Neural progenitor cell (in vitro differentiated cells): ENCODE measurements at regions not wholly inside any gene's neighbourhood (a gene's known extent, or its start where the extent isn't known, plus 50 kb on each side); places are given as distances from the start of the nearest gene placed in this dataset.

Experiments
- DNase-seq: peaks from one replicate; pipeline ENCODE4 v3.0.0-alpha.2; 2016; ENCODE audit warnings: low spot score
- H2AFZ ChIP-seq: fragments of 200-600 bp; sonication (generic); replicated peaks from 2 replicates; pipeline ENCODE4 v1.6.1; 2016; ENCODE audit warnings: antibody characterized with exemption
- H3F3A ChIP-seq: fragments of 200-600 bp; sonication (generic); 2 replicates; pipeline ENCODE4 v1.6.1; 2016; ENCODE audit warnings: antibody characterized with exemption, low read depth
- H3K27ac ChIP-seq: fragments of 200-600 bp; sonication (generic); 2 replicates; pipeline ENCODE4 v1.5.1; 2016; ENCODE audit warnings: mild to moderate bottlenecking
- H3K27me3 ChIP-seq: fragments of 200-600 bp; sonication (generic); 2 replicates; pipeline ENCODE4 v1.6.1; 2016; ENCODE audit warnings: mild to moderate bottlenecking, moderate library complexity
- H3K36me3 ChIP-seq: fragments of 200-600 bp; sonication (generic); 2 replicates; pipeline ENCODE4 v1.5.1; 2016
- H3K4me1 ChIP-seq: fragments of 200-600 bp; sonication (generic); 2 replicates; pipeline ENCODE4 v1.6.1; 2016; ENCODE audit warnings: mixed run types
- H3K4me2 ChIP-seq: fragments of 200-600 bp; sonication (generic); 2 replicates; pipeline ENCODE4 v1.6.1; 2016
- H3K4me3 ChIP-seq: fragments of 200-600 bp; sonication (generic); 2 replicates; pipeline ENCODE4 v1.5.1; 2016
- H3K79me2 ChIP-seq: fragments of 200-600 bp; sonication (generic); 2 replicates; pipeline ENCODE4 v1.6.1; 2016; ENCODE audit warnings: low read depth
- H3K9ac ChIP-seq: fragments of 200-600 bp; sonication (generic); 2 replicates; pipeline ENCODE4 v1.6.1; 2016
- H3K9me3 ChIP-seq: fragments of 200-600 bp; sonication (generic); 2 replicates; pipeline ENCODE4 v1.5.1; 2016; ENCODE audit warnings: low read depth
- H4K20me1 ChIP-seq: fragments of 200-600 bp; sonication (generic); 2 replicates; pipeline ENCODE4 v1.6.1; 2016; ENCODE audit warnings: low read depth
- H3K27ac Mint-ChIP-seq: 3 replicates; pipeline ENCODE4 v1.8.0; 2021; ENCODE audit warnings: mixed read lengths
- H3K27me3 Mint-ChIP-seq: 2 replicates; pipeline ENCODE4 v1.8.0; 2022; ENCODE audit warnings: low read depth, mild to moderate bottlenecking, inconsistent platforms, moderate library complexity, mixed read lengths; ENCODE audit not compliant: insufficient read depth
- H3K36me3 Mint-ChIP-seq: 3 replicates; pipeline ENCODE4 v1.8.0; 2021; ENCODE audit warnings: mixed read lengths
- H3K4me1 Mint-ChIP-seq: 3 replicates; pipeline ENCODE4 v1.8.0; 2021; ENCODE audit warnings: mixed read lengths
- H3K4me3 Mint-ChIP-seq: 3 replicates; pipeline ENCODE4 v1.8.0; 2021; ENCODE audit warnings: mild to moderate bottlenecking, moderate library complexity, mixed read lengths
- H3K9me3 Mint-ChIP-seq: 3 replicates; pipeline ENCODE4 v1.8.0; 2020; ENCODE audit warnings: mixed read lengths
- CTCF ChIP-seq: fragments of 200-600 bp; sonication (generic); IDR thresholded peaks from 2 replicates; pipeline ENCODE4 v1.5.1; 2017; ENCODE audit warnings: antibody characterized with exemption, mild to moderate bottlenecking
- EZH2 ChIP-seq: fragments of 200-600 bp; sonication (generic); IDR thresholded peaks from 2 replicates; pipeline ENCODE4 v1.6.1; 2017; ENCODE audit warnings: antibody characterized with exemption, mild to moderate bottlenecking, moderate library complexity
- EZH2phosphoT487 ChIP-seq: fragments of 200-600 bp; sonication (generic); IDR thresholded peaks from 2 replicates; pipeline ENCODE4 v1.6.1; 2017; ENCODE audit warnings: antibody characterized with exemption

GRCh38 chr13:111895896-111896821 is 170.8 kb upstream of the SOX1 start:
- no peak for DNase-seq
- no peaks in the 10 kb centered on the region for H3K36me3 Mint-ChIP-seq
- Histone ChIP-seq H3K9me3 (no peaks in the 10 kb centered on the region), H3K4me3 (no peak overlapping the region), H3K36me3 (no peaks in the 10 kb centered on the region), H4K20me1 (no peaks in the 10 kb centered on the region), H3F3A (peaks cover 39% of the 10 kb centered on the region), H3K4me1 (peaks cover 31% of the 10 kb centered on the region), H2AFZ (no peak overlapping the region), H3K79me2 (no peaks in the 10 kb centered on the region), H3K4me2 (no peak overlapping the region), H3K27ac (no peak overlapping the region), H3K9ac (no peak overlapping the region), H3K27me3 (peaks cover 62% of the 10 kb centered on the region)
- no peak overlapping the region for H3K4me3 Mint-ChIP-seq
- no peak for TF ChIP-seq EZH2phosphoT487
- no peak for TF ChIP-seq CTCF
- TF ChIP-seq EZH2 = no peak
- H3K9me3 Mint-ChIP-seq = peaks cover 4% of the 10 kb centered on the region
- peaks cover 6% of the 10 kb centered on the region for H3K27me3 Mint-ChIP-seq
- peak overlapping the region; percentile 58 for H3K27ac Mint-ChIP-seq
- H3K4me1 Mint-ChIP-seq = peaks cover 58% of the 10 kb centered on the region

DNA sequence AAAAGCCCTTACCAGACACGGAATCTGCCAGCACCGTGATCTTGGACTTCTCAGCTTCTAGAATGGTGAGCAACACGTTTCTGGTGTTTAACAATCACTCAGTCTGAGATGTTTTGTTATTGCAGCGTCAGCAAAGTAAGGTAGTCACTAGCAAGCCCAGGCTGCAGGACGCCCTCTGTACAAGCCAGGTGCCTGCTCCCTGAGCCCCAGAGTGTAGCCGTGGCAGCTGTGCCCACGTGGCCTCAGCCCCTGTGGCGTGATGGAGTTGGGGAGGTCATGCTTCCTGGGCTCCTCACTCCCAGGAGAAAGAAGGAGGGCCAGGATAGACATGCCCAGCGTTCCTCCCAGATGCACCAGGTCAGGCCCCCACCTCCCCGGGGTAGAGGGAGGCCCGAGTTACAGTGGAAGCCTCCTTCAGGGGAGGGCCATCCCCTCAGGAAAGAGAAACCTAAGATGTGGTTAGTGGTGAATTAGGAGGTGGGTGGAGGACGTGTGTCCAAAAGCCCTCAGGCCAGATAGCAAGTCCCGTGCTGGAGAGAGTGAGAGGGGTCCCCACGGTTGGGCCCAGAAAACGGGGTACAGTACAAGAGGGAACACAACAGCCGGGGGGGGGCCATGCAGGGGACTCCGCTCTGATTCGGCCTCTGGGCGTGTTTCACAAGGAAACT is 169.6 kb upstream of the SOX1 start:
- peak overlapping the region; percentile 40 for H3K27ac Mint-ChIP-seq
- Histone ChIP-seq H3F3A (peaks cover 37% of the 10 kb centered on the region), H3K4me1 (peaks cover 30% of the 10 kb centered on the region)

DNA sequence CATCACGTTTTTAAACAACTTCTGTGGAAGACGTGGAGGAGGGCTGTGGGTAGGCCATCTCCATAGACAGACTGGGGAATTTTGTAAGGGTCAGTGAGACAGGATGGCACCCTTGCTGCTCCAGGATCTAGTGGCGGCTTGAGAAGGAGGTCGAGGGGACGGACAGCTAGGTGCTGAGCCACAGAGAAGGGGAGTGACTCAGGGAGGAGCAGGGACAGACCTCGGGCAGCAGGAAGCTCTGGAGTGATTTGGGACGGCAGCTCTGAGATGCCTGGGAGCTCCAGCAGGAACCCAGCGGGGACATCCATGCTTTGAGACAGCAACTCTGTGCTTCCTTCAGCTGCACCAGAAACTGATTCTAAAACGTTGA is 169.1 kb upstream of the SOX1 start:
- Histone ChIP-seq H3K4me1 (peaks cover 25% of the 10 kb centered on the region), H3F3A (peaks cover 32% of the 10 kb centered on the region), H3K4me3 (no peak overlapping the region), H3K9me3 (no peaks in the 10 kb centered on the region), H3K36me3 (no peaks in the 10 kb centered on the region), H2AFZ (no peak overlapping the region), H3K27me3 (peaks cover 45% of the 10 kb centered on the region), H3K9ac (no peak overlapping the region), H4K20me1 (no peaks in the 10 kb centered on the region), H3K27ac (no peak overlapping the region), H3K4me2 (no peak overlapping the region), H3K79me2 (no peaks in the 10 kb centered on the region)
- H3K4me1 Mint-ChIP-seq = peaks cover 59% of the 10 kb centered on the region
- H3K9me3 Mint-ChIP-seq = no peaks in the 10 kb centered on the region
- H3K36me3 Mint-ChIP-seq = no peaks in the 10 kb centered on the region
- peaks cover 2% of the 10 kb centered on the region for H3K27me3 Mint-ChIP-seq
- no peak for DNase-seq
- H3K4me3 Mint-ChIP-seq = no peak overlapping the region
- H3K27ac Mint-ChIP-seq = peak overlapping the region; percentile 40
- TF ChIP-seq CTCF = no peak
- TF ChIP-seq EZH2 = no peak
- TF ChIP-seq EZH2phosphoT487 = no peak

More for the DNA sequence above, 169.6 kb upstream of the SOX1 start:
- Histone ChIP-seq H3K4me2 (no peak overlapping the region), H3K27me3 (peaks cover 50% of the 10 kb centered on the region), H3K27ac (no peak overlapping the region), H3K79me2 (no peaks in the 10 kb centered on the region), H3K9ac (no peak overlapping the region), H3K9me3 (no peaks in the 10 kb centered on the region), H2AFZ (no peak overlapping the region), H3K36me3 (no peaks in the 10 kb centered on the region), H4K20me1 (no peaks in the 10 kb centered on the region), H3K4me3 (no peak overlapping the region)
- H3K4me3 Mint-ChIP-seq = no peak overlapping the region
- no peak for DNase-seq
- peaks cover 63% of the 10 kb centered on the region for H3K4me1 Mint-ChIP-seq
- TF ChIP-seq EZH2phosphoT487 = no peak
- no peaks in the 10 kb centered on the region for H3K36me3 Mint-ChIP-seq
- H3K9me3 Mint-ChIP-seq = no peaks in the 10 kb centered on the region
- peaks cover 6% of the 10 kb centered on the region for H3K27me3 Mint-ChIP-seq
